Nephron progenitor cell (in vitro differentiated cells): ENCODE measurements at regions not wholly inside any gene's neighbourhood (a gene's known extent, or its start where the extent isn't known, plus 50 kb on each side); places are given as distances from the start of the nearest gene placed in this dataset.

Experiments
- DNase-seq: peaks from one replicate; pipeline ENCODE4 v3.0.0; 2021
- H3K27ac Mint-ChIP-seq: 2 replicates; pipeline ENCODE4 v1.8.0; 2021; ENCODE audit warnings: mild to moderate bottlenecking, moderate library complexity, mixed read lengths
- H3K27me3 Mint-ChIP-seq: 2 replicates; pipeline ENCODE4 v1.8.0; 2021; ENCODE audit warnings: mild to moderate bottlenecking, low read depth, mixed read lengths; ENCODE audit not compliant: poor library complexity
- H3K36me3 Mint-ChIP-seq: 2 replicates; pipeline ENCODE4 v1.8.0; 2021; ENCODE audit warnings: low read depth, mixed read lengths
- H3K4me1 Mint-ChIP-seq: 2 replicates; pipeline ENCODE4 v1.8.0; 2021; ENCODE audit warnings: mixed read lengths
- H3K4me3 Mint-ChIP-seq: 2 replicates; pipeline ENCODE4 v1.8.0; 2021; ENCODE audit warnings: mild to moderate bottlenecking, moderate library complexity, mixed read lengths
- H3K9me3 Mint-ChIP-seq: 2 replicates; pipeline ENCODE4 v1.8.0; 2021; ENCODE audit warnings: mild to moderate bottlenecking, moderate library complexity, mixed read lengths
- TF ChIP-seq, protein P1 (sequence below): fragments of 200-600 bp; sonication (generic); IDR thresholded peaks from 2 replicates; pipeline ENCODE4 v1.5.0; 2021; ENCODE audit warnings: antibody characterized with exemption

- Mint-ChIP-seq H3K4me3 (no peak overlapping the region), H3K4me1 (no peaks in the 10 kb centered on the region), H3K36me3 (no peaks in the 10 kb centered on the region), H3K27me3 (no peaks in the 10 kb centered on the region), H3K9me3 (peaks cover 40% of the 10 kb centered on the region), H3K27ac (no peak overlapping the region)
- no peak for DNase-seq
- TF ChIP-seq, protein P1, sequence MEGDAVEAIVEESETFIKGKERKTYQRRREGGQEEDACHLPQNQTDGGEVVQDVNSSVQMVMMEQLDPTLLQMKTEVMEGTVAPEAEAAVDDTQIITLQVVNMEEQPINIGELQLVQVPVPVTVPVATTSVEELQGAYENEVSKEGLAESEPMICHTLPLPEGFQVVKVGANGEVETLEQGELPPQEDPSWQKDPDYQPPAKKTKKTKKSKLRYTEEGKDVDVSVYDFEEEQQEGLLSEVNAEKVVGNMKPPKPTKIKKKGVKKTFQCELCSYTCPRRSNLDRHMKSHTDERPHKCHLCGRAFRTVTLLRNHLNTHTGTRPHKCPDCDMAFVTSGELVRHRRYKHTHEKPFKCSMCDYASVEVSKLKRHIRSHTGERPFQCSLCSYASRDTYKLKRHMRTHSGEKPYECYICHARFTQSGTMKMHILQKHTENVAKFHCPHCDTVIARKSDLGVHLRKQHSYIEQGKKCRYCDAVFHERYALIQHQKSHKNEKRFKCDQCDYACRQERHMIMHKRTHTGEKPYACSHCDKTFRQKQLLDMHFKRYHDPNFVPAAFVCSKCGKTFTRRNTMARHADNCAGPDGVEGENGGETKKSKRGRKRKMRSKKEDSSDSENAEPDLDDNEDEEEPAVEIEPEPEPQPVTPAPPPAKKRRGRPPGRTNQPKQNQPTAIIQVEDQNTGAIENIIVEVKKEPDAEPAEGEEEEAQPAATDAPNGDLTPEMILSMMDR: no peak
Observed at GRCh38 chr9:26077860-26078259, 399.6 kb upstream of the TUSC1 start.

- no peak overlapping the region for H3K4me3 Mint-ChIP-seq
- DNase-seq: no peak
- H3K4me1 Mint-ChIP-seq: no peaks in the 10 kb centered on the region
- TF ChIP-seq, protein P1: no peak
- H3K27me3 Mint-ChIP-seq: no peaks in the 10 kb centered on the region
- H3K27ac Mint-ChIP-seq: no peak overlapping the region
- H3K9me3 Mint-ChIP-seq: no peaks in the 10 kb centered on the region
- H3K36me3 Mint-ChIP-seq: no peaks in the 10 kb centered on the region
Observed at GRCh38 chr9:26067608-26068007, 389.4 kb upstream of the TUSC1 start.

DNA sequence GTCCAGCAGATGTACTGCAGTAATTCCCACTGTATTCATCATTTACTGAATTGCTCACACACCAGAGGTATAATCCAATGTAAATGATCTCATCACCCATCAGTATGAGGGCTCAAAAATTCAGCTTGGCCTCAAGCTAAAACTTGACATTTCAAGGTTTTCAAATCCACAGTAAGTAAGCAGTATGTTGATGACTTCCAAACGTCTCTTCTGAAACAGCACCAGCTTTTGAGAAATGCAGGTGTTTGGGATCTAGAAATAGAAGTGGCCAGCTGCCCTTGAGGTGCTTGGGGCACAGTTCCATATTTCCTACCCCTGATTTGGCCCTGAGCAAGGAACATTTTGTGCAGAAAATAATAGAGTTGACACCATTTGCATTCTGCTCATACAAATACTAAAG is 388.0 kb upstream of the TUSC1 start:
- TF ChIP-seq, protein P1: no peak
- no peak overlapping the region for H3K27ac Mint-ChIP-seq
- no peak overlapping the region for H3K4me3 Mint-ChIP-seq
- DNase-seq: no peak
- no peaks in the 10 kb centered on the region for H3K4me1 Mint-ChIP-seq
- no peaks in the 10 kb centered on the region for H3K9me3 Mint-ChIP-seq
- no peaks in the 10 kb centered on the region for H3K27me3 Mint-ChIP-seq
- no peaks in the 10 kb centered on the region for H3K36me3 Mint-ChIP-seq

- Mint-ChIP-seq H3K4me1 (no peaks in the 10 kb centered on the region), H3K36me3 (no peaks in the 10 kb centered on the region), H3K4me3 (no peak overlapping the region), H3K27ac (no peak overlapping the region), H3K9me3 (no peaks in the 10 kb centered on the region), H3K27me3 (no peaks in the 10 kb centered on the region)
- no peak for DNase-seq
- TF ChIP-seq, protein P1: no peak
Observed at GRCh38 chr9:26061948-26062575, 383.8 kb upstream of the TUSC1 start.

GRCh38 chr9:26058111-26058895 is 380.1 kb upstream of the TUSC1 start:
- H3K36me3 Mint-ChIP-seq: no peaks in the 10 kb centered on the region
- H3K9me3 Mint-ChIP-seq: no peaks in the 10 kb centered on the region
- H3K4me3 Mint-ChIP-seq: no peak overlapping the region
- peaks cover 8% of the 10 kb centered on the region for H3K4me1 Mint-ChIP-seq
- DNase-seq: no peak
- TF ChIP-seq, protein P1: no peak
- no peaks in the 10 kb centered on the region for H3K27me3 Mint-ChIP-seq
- no peak overlapping the region for H3K27ac Mint-ChIP-seq

DNA sequence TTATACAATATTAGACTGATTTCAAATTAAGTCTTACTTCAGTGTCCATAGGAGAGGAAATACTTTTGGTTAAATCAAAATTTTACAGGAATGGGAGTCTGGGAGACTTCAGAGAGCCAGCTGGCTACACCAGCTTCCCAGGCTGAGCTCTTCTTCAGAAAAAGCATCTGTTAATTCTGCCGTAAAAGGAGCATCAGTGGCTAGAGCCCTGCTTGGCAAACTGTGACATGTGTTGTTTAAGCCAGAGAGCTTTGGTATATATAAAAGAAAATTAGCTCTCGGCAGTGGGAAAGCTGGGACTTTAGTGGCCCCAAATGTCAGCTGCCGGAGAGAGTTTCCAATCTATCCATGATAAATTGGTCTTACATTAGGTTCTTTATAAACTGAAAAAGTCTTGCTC is 378.8 kb upstream of the TUSC1 start:
- no peak for DNase-seq
- no peak overlapping the region for H3K27ac Mint-ChIP-seq
- H3K27me3 Mint-ChIP-seq: no peaks in the 10 kb centered on the region
- no peak overlapping the region for H3K4me3 Mint-ChIP-seq
- H3K36me3 Mint-ChIP-seq: no peaks in the 10 kb centered on the region
- no peaks in the 10 kb centered on the region for H3K9me3 Mint-ChIP-seq
- TF ChIP-seq, protein P1: no peak
- H3K4me1 Mint-ChIP-seq: peaks cover 8% of the 10 kb centered on the region
